HCT116 (cell line): ENCODE measurements at regions not wholly inside any gene's neighbourhood (a gene's known extent, or its start where the extent isn't known, plus 50 kb on each side); places are given as distances from the start of the nearest gene placed in this dataset.

Experiments
- ATAC-seq: fragments of 200-7000 bp; cut with Tn5 transposase; 2 replicates; pipeline ENCODE4 v1.9.1; 2020; ENCODE audit warnings: mild to moderate bottlenecking, moderate library complexity
- BruUV-seq: library from RNA; stranded (reverse); fragments of 400-500 nt; replicated peaks from 2 replicates; lab custom pipeline; 2021; lab: Mats Ljungman, UMichigan
- CTCF ChIA-PET: fragments of 300-600 bp; sonication (Branson Sonifier 250); formaldehyde crosslinking; loops from one replicate; lab custom pipeline; 2021; ENCODE audit warnings: antibody characterized with exemption; lab: Charles Lee
- POLR2A ChIA-PET: fragments of 300-600, 350-600 bp; sonication (Branson Sonifier 250); formaldehyde crosslinking; loops from one replicate; lab custom pipeline; 2021; ENCODE audit warnings: antibody characterized with exemption; lab: Charles Lee
- RAD21 ChIA-PET, 2 experiments: fragments of 300-600 bp; sonication (Branson Sonifier 250); formaldehyde crosslinking; loops; one replicate each; lab custom pipeline; 2023; ENCODE audit warnings: low total read pairs in 2 of 2; ENCODE audit not compliant: uncharacterized antibody in 2 of 2, unreplicated experiment in 2 of 2, low non-redundant PET in 1 of 2; lab: Charles Lee
- DNase-seq: peaks from one replicate; pipeline ENCODE4 v3.0.0-alpha.2; 2010; ENCODE audit warnings: low read depth, low spot score
- H2AFZ ChIP-seq: fragments of 200-600 bp; shearing (Covaris generic), sonication (generic); 2 replicates; pipeline ENCODE4 v1.6.1; 2017; ENCODE audit warnings: low read depth, mixed run types, mixed read lengths, antibody characterized with exemption, low read length; ENCODE audit not compliant: poor library complexity, severe bottlenecking
- H3K27ac ChIP-seq: 2 replicates; pipeline ENCODE4 v1.5.1; 2012; ENCODE audit warnings: low read depth, low read length
- H3K27me3 ChIP-seq: fragments of 200-600 bp; sonication (generic); 2 replicates; pipeline ENCODE4 v1.6.1; 2016; ENCODE audit warnings: mixed run types, low read length, mixed read lengths; ENCODE audit not compliant: insufficient read depth
- H3K36me3 ChIP-seq, 2 experiments: fragments of 200-500 bp in 1 of 2; fragments of 200-600 bp in 1 of 2; sonication (Bioruptor generic) in 1 of 2; sonication (generic) in 1 of 2; 2 replicates each; pipeline versions ENCODE4 v1.5.1 to v1.6.1; 2014 to 2016; ENCODE audit warnings: low read length in 2 of 2, inconsistent platforms in 1 of 2, mixed read lengths in 1 of 2, mixed run types in 1 of 2; ENCODE audit not compliant: insufficient read depth in 2 of 2, control insufficient read depth in 1 of 2
- H3K4me1 ChIP-seq, 2 experiments: fragments of 200-600 bp in 1 of 2; sonication (generic) in 1 of 2; 2 replicates each; pipeline versions ENCODE4 v1.5.1 to v1.6.1; 2012 to 2017; ENCODE audit warnings: low read length in 2 of 2, inconsistent platforms in 1 of 2, mild to moderate bottlenecking in 1 of 2, mixed read lengths in 1 of 2, mixed run types in 1 of 2, moderate library complexity in 1 of 2; ENCODE audit not compliant: insufficient read depth in 2 of 2, control insufficient read depth in 1 of 2
- H3K4me2 ChIP-seq: fragments of 200-600 bp; sonication (generic); 2 replicates; pipeline ENCODE4 v1.6.1; 2017; ENCODE audit warnings: mixed run types, low read length, mixed read lengths
- H3K4me3 ChIP-seq, 2 experiments: fragments of 200-600 bp in 1 of 2; sonication (generic) in 1 of 2; replicated peaks in 1 of 2; 2 replicates each; pipeline ENCODE4 v1.5.1; 2011 to 2016; ENCODE audit warnings: low read length in 2 of 2, control low read depth in 1 of 2, low read depth in 1 of 2, mild to moderate bottlenecking in 1 of 2, mixed read lengths in 1 of 2, mixed run types in 1 of 2
- H3K79me2 ChIP-seq: fragments of 200-600 bp; sonication (generic); 2 replicates; pipeline ENCODE4 v1.6.1; 2017; ENCODE audit warnings: mild to moderate bottlenecking, mixed run types, low read length, moderate library complexity, mixed read lengths; ENCODE audit not compliant: insufficient read depth
- H3K9ac ChIP-seq: fragments of 200-600 bp; sonication (generic); 2 replicates; pipeline ENCODE4 v1.6.1; 2016; ENCODE audit warnings: low read length, mixed read lengths
- H3K9me2 ChIP-seq: fragments of 200-600 bp; sonication (generic), shearing (Covaris generic); 2 replicates; pipeline ENCODE4 v1.6.1; 2017; ENCODE audit warnings: mixed run types, mild to moderate bottlenecking, moderate library complexity; ENCODE audit not compliant: insufficient read depth
- H3K9me3 ChIP-seq, 2 experiments: fragments of 200-500 bp in 1 of 2; fragments of 200-600 bp in 1 of 2; sonication (Bioruptor generic) in 1 of 2; sonication (generic) in 1 of 2; 2 replicates each; pipeline ENCODE4 v1.6.1; 2014 to 2017; ENCODE audit warnings: low read length in 2 of 2, mixed read lengths in 2 of 2, inconsistent platforms in 1 of 2, low read depth in 1 of 2, mild to moderate bottlenecking in 1 of 2, mixed run types in 1 of 2, moderate library complexity in 1 of 2; ENCODE audit not compliant: control insufficient read depth in 1 of 2, insufficient read depth in 1 of 2
- H4K20me1 ChIP-seq: fragments of 200-600 bp; sonication (generic), shearing (Covaris generic); 2 replicates; pipeline ENCODE4 v1.6.1; 2017; ENCODE audit warnings: mixed run types, mild to moderate bottlenecking, moderate library complexity; ENCODE audit not compliant: insufficient read depth
- CEBPB ChIP-seq: IDR thresholded peaks from 2 replicates; pipeline ENCODE4 v1.6.1; 2012; ENCODE audit warnings: low read depth
- FOSL1 ChIP-seq: IDR thresholded peaks from 2 replicates; pipeline ENCODE4 v1.6.1; 2012; ENCODE audit warnings: low read depth
- SIN3A ChIP-seq: IDR thresholded peaks from 2 replicates; pipeline ENCODE4 v1.6.1; 2012; ENCODE audit warnings: low read depth
- YY1 ChIP-seq: IDR thresholded peaks from 2 replicates; pipeline ENCODE4 v1.6.1; 2011; ENCODE audit warnings: low read length, low read depth, moderate library complexity, mild to moderate bottlenecking; ENCODE audit not compliant: insufficient replicate concordance; ENCODE audit errors: extremely low read depth
- ZBTB33 ChIP-seq: IDR thresholded peaks from 2 replicates; pipeline ENCODE4 v1.6.1; 2011; ENCODE audit warnings: mild to moderate bottlenecking, low read length, moderate library complexity; ENCODE audit not compliant: insufficient replicate concordance; ENCODE audit errors: extremely low read depth
- ZFX ChIP-seq: fragments of 450-650 bp; IDR thresholded peaks from 2 replicates; pipeline ENCODE4 v1.6.1; 2017
- intact Hi-C: fragments of 100-400 bp; cut with micrococcal nuclease; formaldehyde crosslinking; loops from 2 replicates; pipeline ENCODE4 v1.10.0; 2022
- TF ChIP-seq, protein P1 (sequence below): IDR thresholded peaks from 2 replicates; pipeline ENCODE4 v1.6.1; 2012; ENCODE audit warnings: low read depth

GRCh38 chr2:240291337-240292034 is 144.0 kb upstream of the GPC1 start:
- no peak overlapping the region for H3K27ac ChIP-seq
- no peaks in the 10 kb centered on the region for H3K36me3 ChIP-seq
- H3K79me2 ChIP-seq = no peaks in the 10 kb centered on the region
- H3K9me2 ChIP-seq = no peaks in the 10 kb centered on the region
- RAD21 ChIA-PET = no interaction called here
- DNase-seq (no peak), ATAC-seq (no peak)
- H4K20me1 ChIP-seq = no peaks in the 10 kb centered on the region
- H3K4me3 ChIP-seq = no peak overlapping the region
- no TSS peak for BruUV-seq
- H3K9ac ChIP-seq = no peak overlapping the region
- H3K4me1 ChIP-seq = peaks cover 8 to 15% of the 10 kb centered on the region in 2 experiments
- H3K9me3 ChIP-seq = no peaks in the 10 kb centered on the region
- H3K4me2 ChIP-seq = no peak overlapping the region
- no peaks in the 10 kb centered on the region for H3K27me3 ChIP-seq
- intact Hi-C loops = loop anchor here (10.0 kb wide), 1 partner anchor 143 kb away; the partner anchor contains the start of gene GPC1
- CTCF ChIA-PET = no interaction called here
- no peak for TF ChIP-seq YY1
- no peak for TF ChIP-seq SIN3A
- TF ChIP-seq, protein P1, sequence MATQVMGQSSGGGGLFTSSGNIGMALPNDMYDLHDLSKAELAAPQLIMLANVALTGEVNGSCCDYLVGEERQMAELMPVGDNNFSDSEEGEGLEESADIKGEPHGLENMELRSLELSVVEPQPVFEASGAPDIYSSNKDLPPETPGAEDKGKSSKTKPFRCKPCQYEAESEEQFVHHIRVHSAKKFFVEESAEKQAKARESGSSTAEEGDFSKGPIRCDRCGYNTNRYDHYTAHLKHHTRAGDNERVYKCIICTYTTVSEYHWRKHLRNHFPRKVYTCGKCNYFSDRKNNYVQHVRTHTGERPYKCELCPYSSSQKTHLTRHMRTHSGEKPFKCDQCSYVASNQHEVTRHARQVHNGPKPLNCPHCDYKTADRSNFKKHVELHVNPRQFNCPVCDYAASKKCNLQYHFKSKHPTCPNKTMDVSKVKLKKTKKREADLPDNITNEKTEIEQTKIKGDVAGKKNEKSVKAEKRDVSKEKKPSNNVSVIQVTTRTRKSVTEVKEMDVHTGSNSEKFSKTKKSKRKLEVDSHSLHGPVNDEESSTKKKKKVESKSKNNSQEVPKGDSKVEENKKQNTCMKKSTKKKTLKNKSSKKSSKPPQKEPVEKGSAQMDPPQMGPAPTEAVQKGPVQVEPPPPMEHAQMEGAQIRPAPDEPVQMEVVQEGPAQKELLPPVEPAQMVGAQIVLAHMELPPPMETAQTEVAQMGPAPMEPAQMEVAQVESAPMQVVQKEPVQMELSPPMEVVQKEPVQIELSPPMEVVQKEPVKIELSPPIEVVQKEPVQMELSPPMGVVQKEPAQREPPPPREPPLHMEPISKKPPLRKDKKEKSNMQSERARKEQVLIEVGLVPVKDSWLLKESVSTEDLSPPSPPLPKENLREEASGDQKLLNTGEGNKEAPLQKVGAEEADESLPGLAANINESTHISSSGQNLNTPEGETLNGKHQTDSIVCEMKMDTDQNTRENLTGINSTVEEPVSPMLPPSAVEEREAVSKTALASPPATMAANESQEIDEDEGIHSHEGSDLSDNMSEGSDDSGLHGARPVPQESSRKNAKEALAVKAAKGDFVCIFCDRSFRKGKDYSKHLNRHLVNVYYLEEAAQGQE = no peak
- no peak for TF ChIP-seq CEBPB
- no peak for TF ChIP-seq ZBTB33
- TF ChIP-seq ZFX = no peak
- TF ChIP-seq FOSL1 = no peak
- no peak overlapping the region for H2AFZ ChIP-seq
- POLR2A ChIA-PET = no interaction called here
